ENCODE measurements at regions not wholly inside any gene's neighbourhood (a gene's known extent, or its start where the extent isn't known, plus 50 kb on each side); places are given as distances from the start of the nearest gene placed in this dataset.

- TF ChIP-seq POLR2A (IDR thresholded peaks at IDR 0.05), result no peak
- TF ChIP-seq, protein P1, sequence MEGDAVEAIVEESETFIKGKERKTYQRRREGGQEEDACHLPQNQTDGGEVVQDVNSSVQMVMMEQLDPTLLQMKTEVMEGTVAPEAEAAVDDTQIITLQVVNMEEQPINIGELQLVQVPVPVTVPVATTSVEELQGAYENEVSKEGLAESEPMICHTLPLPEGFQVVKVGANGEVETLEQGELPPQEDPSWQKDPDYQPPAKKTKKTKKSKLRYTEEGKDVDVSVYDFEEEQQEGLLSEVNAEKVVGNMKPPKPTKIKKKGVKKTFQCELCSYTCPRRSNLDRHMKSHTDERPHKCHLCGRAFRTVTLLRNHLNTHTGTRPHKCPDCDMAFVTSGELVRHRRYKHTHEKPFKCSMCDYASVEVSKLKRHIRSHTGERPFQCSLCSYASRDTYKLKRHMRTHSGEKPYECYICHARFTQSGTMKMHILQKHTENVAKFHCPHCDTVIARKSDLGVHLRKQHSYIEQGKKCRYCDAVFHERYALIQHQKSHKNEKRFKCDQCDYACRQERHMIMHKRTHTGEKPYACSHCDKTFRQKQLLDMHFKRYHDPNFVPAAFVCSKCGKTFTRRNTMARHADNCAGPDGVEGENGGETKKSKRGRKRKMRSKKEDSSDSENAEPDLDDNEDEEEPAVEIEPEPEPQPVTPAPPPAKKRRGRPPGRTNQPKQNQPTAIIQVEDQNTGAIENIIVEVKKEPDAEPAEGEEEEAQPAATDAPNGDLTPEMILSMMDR (IDR thresholded peaks at IDR 0.05), result no peak
These were observed 242.8 kb upstream of the PPP2R2D start for GRCh38 chr10:131657985-131658330.

Data from Peyer's patch (tissue), 4 donors.